Right atrium auricular region (tissue), 2 donors: ENCODE measurements at regions not wholly inside any gene's neighbourhood (a gene's known extent, or its start where the extent isn't known, plus 50 kb on each side); places are given as distances from the start of the nearest gene placed in this dataset.

Source experiments
- DNase-seq: peaks from one replicate; pipeline ENCODE4 v3.0.0-alpha.2; 2019; ENCODE audit warnings: low spot score
- H3K27ac ChIP-seq, 2 donors: fragments of 200-600 bp; sonication (generic); 1 replicate in 1 of 2; 2 replicates in 1 of 2; pipeline ENCODE4 v1.5.1; 2016 to 2019
- H3K27me3 ChIP-seq, 2 donors: fragments of 200-600 bp; sonication (generic); one replicate each; pipeline versions ENCODE4 v1.5.1 to v1.6.0; 2017 to 2019
- H3K36me3 ChIP-seq: fragments of 200-600 bp; sonication (generic); one replicate; pipeline ENCODE4 v1.5.1; 2016
- H3K4me1 ChIP-seq, 2 donors: fragments of 200-600 bp; sonication (generic); one replicate each; pipeline versions ENCODE4 v1.5.1 to v1.6.0; 2017 to 2019
- H3K4me3 ChIP-seq, 2 donors: fragments of 200-600 bp; sonication (generic); 1 replicate in 1 of 2; 2 replicates in 1 of 2; pipeline ENCODE4 v1.5.1; 2017 to 2019; ENCODE audit warnings: mild to moderate bottlenecking in 1 of 2, moderate library complexity in 1 of 2
- H3K9me3 ChIP-seq, 2 donors: fragments of 200-600 bp; sonication (generic); one replicate each; pipeline ENCODE4 v1.5.1; 2019
- CTCF ChIP-seq, 2 donors: fragments of 200-600 bp; sonication (generic); IDR thresholded peaks; one replicate each; pipeline ENCODE4 v1.5.1; 2019; ENCODE audit warnings: antibody characterized with exemption in 2 of 2

DNA sequence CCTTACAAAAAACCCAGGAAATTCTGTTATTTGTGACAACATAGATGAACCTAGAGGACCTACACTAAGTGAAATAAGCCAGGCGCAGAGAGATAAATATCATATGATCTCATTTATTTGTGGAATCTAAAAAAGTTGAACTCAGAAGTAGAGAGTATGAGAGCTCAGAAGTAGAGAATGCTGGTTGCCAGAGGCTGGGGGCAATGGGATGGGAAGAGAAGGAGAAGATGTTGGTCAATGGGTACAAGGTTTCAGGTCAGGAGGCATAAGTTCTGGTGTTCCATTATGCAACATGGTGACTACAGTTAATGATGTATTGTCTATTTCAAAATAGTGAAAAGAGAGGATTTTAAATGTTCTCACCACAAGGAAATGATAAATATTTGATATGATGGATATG lies 259.1 kb upstream of the POU3F1 start:
- no peak for DNase-seq
- Histone ChIP-seq H3K4me3 (no peak overlapping the region), H3K9me3 (peaks cover 0 to 9% of the 10 kb centered on the region in 2 donors), H3K4me1 (no peaks in the 10 kb centered on the region), H3K27ac (no peak overlapping the region), H3K27me3 (no peaks in the 10 kb centered on the region), H3K36me3 (no peaks in the 10 kb centered on the region)
- no peak for TF ChIP-seq CTCF (IDR thresholded peaks at IDR 0.05)

DNA sequence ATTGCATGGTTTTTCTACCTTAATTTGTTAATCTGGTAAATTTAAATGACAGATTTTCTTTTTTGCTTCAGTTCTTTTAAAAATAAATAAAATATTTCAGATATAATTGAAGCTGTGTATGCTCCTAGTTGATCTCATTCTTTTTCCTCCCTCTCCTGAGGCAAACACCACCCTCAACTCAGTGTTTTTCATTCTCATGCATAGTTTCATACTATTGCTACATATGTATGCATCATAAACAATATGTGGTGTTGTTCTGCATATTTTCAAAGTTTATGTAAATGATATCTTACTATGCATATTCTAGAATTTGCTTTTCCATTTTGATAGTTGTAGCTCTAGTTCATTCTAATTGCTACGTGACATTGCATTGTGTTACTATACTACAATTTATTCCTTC lies 257.2 kb upstream of the POU3F1 start:
- Histone ChIP-seq H3K27me3 (no peaks in the 10 kb centered on the region), H3K4me1 (no peaks in the 10 kb centered on the region), H3K36me3 (no peaks in the 10 kb centered on the region), H3K27ac (no peak overlapping the region), H3K4me3 (no peak overlapping the region), H3K9me3 (peaks cover 0 to 9% of the 10 kb centered on the region in 2 donors)
- no peak for DNase-seq
- TF ChIP-seq CTCF (IDR thresholded peaks at IDR 0.05), result no peak

DNA sequence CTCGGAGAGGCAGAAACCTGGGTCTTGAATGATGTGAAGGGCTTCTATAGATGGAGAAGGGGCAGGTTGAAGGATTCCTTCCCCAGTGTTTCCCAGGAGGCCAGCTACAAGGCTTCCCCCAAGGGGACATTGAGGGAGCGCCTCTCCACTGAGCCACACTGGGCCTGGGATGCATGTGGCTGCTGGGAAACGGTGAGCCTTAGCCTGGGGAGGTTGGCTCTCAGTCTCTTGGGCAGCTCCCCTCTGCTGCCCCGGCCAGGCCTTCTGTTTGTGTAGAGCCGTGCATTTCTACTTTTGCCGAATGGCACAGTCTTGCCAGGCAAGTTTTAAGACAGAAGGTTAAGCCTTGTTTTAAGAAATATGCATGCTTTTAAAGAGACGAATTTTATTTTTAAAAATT lies 254.4 kb upstream of the POU3F1 start:
- H3K27me3 ChIP-seq, result no peaks in the 10 kb centered on the region

GRCh38 chr1:38300616-38301015 lies 254.0 kb upstream of the POU3F1 start:
- Histone ChIP-seq H3K9me3 (no peaks in the 10 kb centered on the region), H3K4me3 (no peak overlapping the region), H3K27me3 (no peaks in the 10 kb centered on the region), H3K36me3 (no peaks in the 10 kb centered on the region), H3K27ac (no peak overlapping the region), H3K4me1 (no peaks in the 10 kb centered on the region)
- TF ChIP-seq CTCF (IDR thresholded peaks at IDR 0.05), result no peak
- no peak for DNase-seq

More for the DNA sequence above, 254.4 kb upstream of the POU3F1 start:
- H3K4me3 ChIP-seq, result no peak overlapping the region
- no peaks in the 10 kb centered on the region for H3K9me3 ChIP-seq
- no peaks in the 10 kb centered on the region for H3K36me3 ChIP-seq
- TF ChIP-seq CTCF (IDR thresholded peaks at IDR 0.05), result no peak
- H3K4me1 ChIP-seq, result no peaks in the 10 kb centered on the region
- no peak for DNase-seq
- no peak overlapping the region for H3K27ac ChIP-seq

DNA sequence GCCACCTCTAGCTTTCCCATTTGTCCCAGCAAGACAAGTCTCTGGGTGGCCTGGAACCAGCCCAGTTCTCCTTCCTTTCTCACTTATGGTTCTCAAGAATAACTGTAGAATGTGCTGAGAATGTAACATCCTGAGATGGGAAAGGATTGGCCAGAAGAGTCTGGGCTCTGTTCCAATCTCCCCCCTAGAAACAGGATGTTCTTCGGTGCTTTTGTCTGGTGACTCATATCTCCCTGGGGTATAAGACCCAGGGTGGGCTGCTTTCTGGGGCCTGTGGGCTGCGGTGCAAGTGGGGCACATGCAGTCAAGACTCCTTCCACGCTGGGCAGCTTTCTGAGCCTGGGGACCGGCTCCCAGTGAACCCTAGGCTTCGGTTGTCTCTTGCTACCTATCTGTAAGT lies 251.2 kb upstream of the POU3F1 start:
- H3K27ac ChIP-seq, result no peak overlapping the region
- no peaks in the 10 kb centered on the region for H3K27me3 ChIP-seq
- no peaks in the 10 kb centered on the region for H3K9me3 ChIP-seq
- no peaks in the 10 kb centered on the region for H3K36me3 ChIP-seq
- H3K4me3 ChIP-seq, result no peak overlapping the region
- DNase-seq, result no peak
- no peak for TF ChIP-seq CTCF (IDR thresholded peaks at IDR 0.05)
- H3K4me1 ChIP-seq, result no peaks in the 10 kb centered on the region

GRCh38 chr1:38297246-38297645 lies 250.7 kb upstream of the POU3F1 start:
- no peaks in the 10 kb centered on the region for H3K27me3 ChIP-seq

More at GRCh38 chr1:38297246-38297645, 250.7 kb upstream of the POU3F1 start:
- H3K36me3 ChIP-seq, result no peaks in the 10 kb centered on the region
- H3K9me3 ChIP-seq, result no peaks in the 10 kb centered on the region
- H3K4me1 ChIP-seq, result peaks cover 0 to 3% of the 10 kb centered on the region in 2 donors
- no peak for DNase-seq
- H3K4me3 ChIP-seq, result no peak overlapping the region
- H3K27ac ChIP-seq, result no peak overlapping the region
- TF ChIP-seq CTCF (IDR thresholded peaks at IDR 0.05), result no peak
